Stomach (tissue), 8 donors: ENCODE measurements at regions not wholly inside any gene's neighbourhood (a gene's known extent, or its start where the extent isn't known, plus 50 kb on each side); places are given as distances from the start of the nearest gene placed in this dataset.

ENCODE experiments used
- DNase-seq, 2 donors: peaks; one replicate each; pipeline versions ENCODE4 v3.0.0 to v3.0.0-alpha.2; 2013 to 2019
- H3K27ac ChIP-seq, 5 donors: fragments of 200-600 bp in 4 of 5; sonication (generic) in 4 of 5; one replicate each; pipeline ENCODE4 v1.5.1; 2013 to 2019; ENCODE audit warnings: mild to moderate bottlenecking in 1 of 5, moderate library complexity in 1 of 5
- H3K27me3 ChIP-seq, 3 donors: fragments of 200-600 bp; sonication (generic); one replicate each; pipeline ENCODE4 v1.5.1; 2017 to 2019; ENCODE audit warnings: mixed run types in 1 of 3
- H3K36me3 ChIP-seq, 4 donors: fragments of 200-600 bp; sonication (generic); 1 replicate in 3 of 4; 2 replicates in 1 of 4; pipeline ENCODE4 v1.5.1; 2016 to 2019
- H3K4me1 ChIP-seq, 4 donors: fragments of 200-600 bp; sonication (generic); one replicate each; pipeline ENCODE4 v1.5.1; 2016 to 2019
- H3K4me3 ChIP-seq, 4 donors: fragments of 200-600 bp; sonication (generic) in 3 of 4; one replicate each; pipeline ENCODE4 v1.5.1; 2016 to 2019; ENCODE audit warnings: mild to moderate bottlenecking in 1 of 4
- H3K9me3 ChIP-seq, 4 donors: fragments of 200-600 bp; sonication (generic); one replicate each; pipeline ENCODE4 v1.5.1; 2016 to 2019
- CTCF ChIP-seq, 7 experiments: fragments of 450-650 bp in 4 of 7; fragments of 200-600 bp in 3 of 7; sonication (generic) in 3 of 7; IDR thresholded peaks; one replicate each; pipeline ENCODE4 v1.5.1; 2016 to 2019; ENCODE audit warnings: antibody characterized with exemption in 7 of 7, control low read depth in 2 of 7, mild to moderate bottlenecking in 1 of 7
- EP300 ChIP-seq: sonication (generic); formaldehyde crosslinking; IDR thresholded peaks from one replicate; pipeline ENCODE4 v1.6.1; 2017; ENCODE audit warnings: antibody characterized with exemption
- POLR2A ChIP-seq, 4 donors: fragments of 450-650 bp; IDR thresholded peaks; one replicate each; pipeline ENCODE4 v1.6.1; 2016; ENCODE audit warnings: antibody characterized with exemption in 4 of 4, control low read depth in 2 of 4, mild to moderate bottlenecking in 1 of 4, moderate library complexity in 1 of 4
- POLR2AphosphoS5 ChIP-seq, 3 donors: sonication (generic); formaldehyde crosslinking; IDR thresholded peaks; one replicate each; pipeline ENCODE4 v1.6.1; 2016; ENCODE audit warnings: antibody characterized with exemption in 3 of 3
- WGBS, 5 donors: extraction: QIAGEN DNeasy Blood & Tissue Kit in 3 of 5; methylation state at CpG; one replicate each; pipeline versions ENCODE4 v1.1.5 to v1.1.7; 2013 to 2018; 5-methylcytosine and 5-hydroxymethylcytosine counted together
- intact Hi-C: fragments of 100-400 bp; cut with DNase I; formaldehyde crosslinking; loops from one replicate; pipeline ENCODE4 v1.15.1; 2023; ENCODE audit warnings: low total_unique reads
- small RNA-seq, 4 donors: library from RNA; depleted of rRNA; stranded (forward); fragments of <200 nt; gene quantifications; one replicate each; pipeline ENCODE3, GENCODE V24; 2016
- donor health status: healthy with polysubstance abuse.
- donor health status: Bipolar disorder and iron deficiency.
- donor health status: healthy.

- peaks cover 0 to 4% (median 0%) of the 10 kb centered on the region in 4 donors for H3K9me3 ChIP-seq
- WGBS, 5 donors = 61 to 73% (median 67%) methylated on average over 3 of the region's 3 CpGs
- peak in 1 of 2 donors; percentile 6 for DNase-seq
- no peak for TF ChIP-seq CTCF (IDR thresholded peaks at IDR 0.05)
- TF ChIP-seq EP300 = no peak
- no peak for TF ChIP-seq POLR2AphosphoS5 (IDR thresholded peaks at IDR 0.05)
- TF ChIP-seq POLR2A (IDR thresholded peaks at IDR 0.05) = no peak
- H3K27me3 ChIP-seq = no peaks in the 10 kb centered on the region
- intact Hi-C loops = no loop called here
- H3K4me3 ChIP-seq = no peak overlapping the region
- no peak overlapping the region for H3K27ac ChIP-seq
- no peaks in the 10 kb centered on the region for H3K36me3 ChIP-seq
- H3K4me1 ChIP-seq = no peaks in the 10 kb centered on the region
Measured at GRCh38 chrX:3407781-3408180, 61.3 kb upstream of the MXRA5 start.

- H3K9me3 ChIP-seq = no peaks in the 10 kb centered on the region
- H3K4me3 ChIP-seq = no peak overlapping the region
- H3K27ac ChIP-seq = no peak overlapping the region
- no peak for DNase-seq
- no peaks in the 10 kb centered on the region for H3K27me3 ChIP-seq
- WGBS, 5 donors = 56 to 80% (median 68%) methylated on average over 3 of the region's 3 CpGs
- H3K36me3 ChIP-seq = no peaks in the 10 kb centered on the region
- H3K4me1 ChIP-seq = no peaks in the 10 kb centered on the region
- intact Hi-C loops = no loop called here
- no peak for TF ChIP-seq EP300
- no peak for TF ChIP-seq CTCF (IDR thresholded peaks at IDR 0.05)
- no peak for TF ChIP-seq POLR2A (IDR thresholded peaks at IDR 0.05)
- TF ChIP-seq POLR2AphosphoS5 (IDR thresholded peaks at IDR 0.05) = no peak
Measured at GRCh38 chrX:3407121-3407520, 60.7 kb upstream of the MXRA5 start.

- Histone ChIP-seq H3K27me3 (no peaks in the 10 kb centered on the region), H3K27ac (no peak overlapping the region), H3K4me3 (no peak overlapping the region), H3K36me3 (no peaks in the 10 kb centered on the region), H3K4me1 (no peaks in the 10 kb centered on the region), H3K9me3 (no peaks in the 10 kb centered on the region)
- 89 to 100% (median 95%) methylated on average over 1 of the region's 1 CpG for WGBS, 5 donors
- intact Hi-C loops = no loop called here
- no peak for TF ChIP-seq POLR2AphosphoS5 (IDR thresholded peaks at IDR 0.05)
- no peak for TF ChIP-seq EP300
- no peak for TF ChIP-seq POLR2A (IDR thresholded peaks at IDR 0.05)
- TF ChIP-seq CTCF (IDR thresholded peaks at IDR 0.05) = no peak
- DNase-seq = no peak
Measured at GRCh38 chrX:3403748-3404147, 57.3 kb upstream of the MXRA5 start.

Small RNAs in the stretch of these regions (small RNA-seq; reads per million reads assigned to genes)
- gene SNORA48B = 0 reads per million in 4 donors
